GM12872 (cell line): ENCODE measurements at regions not wholly inside any gene's neighbourhood (a gene's known extent, or its start where the extent isn't known, plus 50 kb on each side); places are given as distances from the start of the nearest gene placed in this dataset.

Experiments used
- TF ChIP-seq, protein P1 (sequence below): IDR thresholded peaks from 3 replicates; pipeline ENCODE4 v1.5.1; 2011; ENCODE audit warnings: low read depth, mild to moderate bottlenecking, low read length, moderate library complexity; ENCODE audit not compliant: insufficient read depth

DNA sequence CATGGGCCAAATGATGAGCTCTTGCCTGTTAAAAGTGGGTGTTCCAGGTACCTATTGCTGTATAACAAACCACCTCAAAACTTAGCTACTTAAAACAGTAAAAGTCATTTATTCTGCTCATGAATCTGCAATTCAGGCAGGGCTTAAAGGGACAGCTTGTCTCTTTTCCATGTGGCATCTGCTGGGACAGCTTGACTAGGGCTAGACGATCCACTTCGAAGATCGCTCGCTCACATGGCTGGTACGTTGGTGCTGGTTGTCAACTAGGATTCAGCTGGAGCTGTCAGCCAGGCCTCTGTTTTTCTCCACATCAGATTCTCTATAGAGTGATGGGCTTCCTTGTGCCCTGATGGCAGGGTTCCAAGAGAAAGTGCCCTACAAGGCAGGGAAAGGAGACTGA lies 581.3 kb downstream of the NTRK3 start:
- TF ChIP-seq, protein P1, sequence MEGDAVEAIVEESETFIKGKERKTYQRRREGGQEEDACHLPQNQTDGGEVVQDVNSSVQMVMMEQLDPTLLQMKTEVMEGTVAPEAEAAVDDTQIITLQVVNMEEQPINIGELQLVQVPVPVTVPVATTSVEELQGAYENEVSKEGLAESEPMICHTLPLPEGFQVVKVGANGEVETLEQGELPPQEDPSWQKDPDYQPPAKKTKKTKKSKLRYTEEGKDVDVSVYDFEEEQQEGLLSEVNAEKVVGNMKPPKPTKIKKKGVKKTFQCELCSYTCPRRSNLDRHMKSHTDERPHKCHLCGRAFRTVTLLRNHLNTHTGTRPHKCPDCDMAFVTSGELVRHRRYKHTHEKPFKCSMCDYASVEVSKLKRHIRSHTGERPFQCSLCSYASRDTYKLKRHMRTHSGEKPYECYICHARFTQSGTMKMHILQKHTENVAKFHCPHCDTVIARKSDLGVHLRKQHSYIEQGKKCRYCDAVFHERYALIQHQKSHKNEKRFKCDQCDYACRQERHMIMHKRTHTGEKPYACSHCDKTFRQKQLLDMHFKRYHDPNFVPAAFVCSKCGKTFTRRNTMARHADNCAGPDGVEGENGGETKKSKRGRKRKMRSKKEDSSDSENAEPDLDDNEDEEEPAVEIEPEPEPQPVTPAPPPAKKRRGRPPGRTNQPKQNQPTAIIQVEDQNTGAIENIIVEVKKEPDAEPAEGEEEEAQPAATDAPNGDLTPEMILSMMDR = no peak

DNA sequence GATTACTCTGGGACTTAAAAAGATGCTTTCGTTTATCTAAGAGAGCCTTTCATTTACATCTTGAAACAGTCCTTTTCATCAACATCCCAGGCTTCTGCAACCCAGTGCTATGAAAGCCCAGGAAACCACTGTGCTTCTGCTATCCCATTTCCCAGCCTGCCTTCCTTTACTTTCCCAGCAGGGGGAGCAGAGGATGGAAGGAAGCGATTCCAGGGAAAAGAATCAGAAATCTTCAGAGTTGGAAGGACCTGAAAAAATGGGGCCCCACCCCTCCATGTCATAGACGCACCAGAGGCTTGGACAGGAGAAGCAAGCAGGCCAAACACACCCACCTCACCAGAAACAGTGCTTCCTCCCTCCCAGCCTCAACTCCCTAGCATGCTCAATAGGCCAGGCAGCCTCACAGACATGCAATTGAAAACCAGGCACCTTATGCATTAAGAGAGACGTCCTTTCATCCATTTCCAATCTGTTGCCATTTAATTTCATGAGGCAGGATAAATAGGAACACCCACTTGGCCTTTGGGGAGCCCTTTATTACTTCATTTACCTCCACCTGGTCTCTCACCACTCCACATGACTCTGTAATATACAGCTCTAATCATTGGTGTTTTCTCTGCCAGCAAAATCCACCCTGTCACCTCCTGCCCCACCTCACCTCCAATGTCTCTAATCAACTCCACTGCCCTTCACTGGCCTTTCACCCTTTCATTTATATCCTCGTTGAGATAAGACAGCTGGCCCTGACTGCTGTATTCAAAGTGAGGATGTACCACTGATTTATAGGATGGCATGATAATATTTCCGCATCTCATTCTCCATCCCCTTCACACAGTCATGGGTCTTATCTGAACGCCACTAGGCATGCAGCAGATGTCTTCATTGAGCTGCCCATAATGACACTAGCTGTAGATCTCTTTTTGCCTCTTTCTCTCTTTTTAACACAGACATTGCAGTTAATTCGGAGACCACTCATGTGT lies 583.9 kb downstream of the NTRK3 start:
- TF ChIP-seq, protein P1 = no peak

DNA sequence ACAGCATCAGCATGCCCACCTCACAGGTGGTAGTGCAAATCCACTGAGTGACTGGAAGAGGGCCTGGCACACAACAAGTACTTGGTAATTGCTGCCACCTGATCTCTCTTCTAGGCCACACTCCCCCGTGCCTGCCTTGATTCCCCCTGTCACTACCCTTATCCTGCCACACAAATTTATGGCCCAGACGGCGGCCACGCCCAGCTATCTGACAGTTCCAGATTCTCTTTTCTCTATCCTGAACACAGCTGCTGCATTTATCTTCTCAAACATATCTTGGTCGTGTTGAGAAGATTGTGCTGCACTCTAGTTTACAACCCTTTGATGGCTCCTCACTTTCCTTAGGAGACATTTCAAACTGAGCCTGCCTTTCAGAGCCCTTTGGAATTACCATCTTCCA lies 585.2 kb downstream of the NTRK3 start:
- TF ChIP-seq, protein P1 = no peak

DNA sequence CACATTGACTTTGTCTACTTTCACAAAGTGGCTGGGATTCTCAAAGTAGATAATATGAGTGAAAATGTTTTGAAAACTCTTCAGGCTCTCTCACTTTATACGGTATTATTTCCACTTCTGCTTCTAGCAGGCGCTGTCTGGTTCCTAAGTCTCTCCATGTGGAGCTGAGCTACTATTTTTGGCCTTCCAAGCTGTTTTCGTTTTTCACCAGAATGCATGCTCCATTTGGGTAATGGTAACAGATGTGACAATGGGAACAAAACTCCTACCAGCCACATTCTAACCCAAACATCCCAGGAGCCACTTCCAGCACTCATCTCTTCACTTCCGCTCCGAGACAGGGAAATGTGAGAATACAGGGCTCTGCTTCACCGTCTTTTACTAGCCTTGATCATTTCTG lies 586.7 kb downstream of the NTRK3 start:
- TF ChIP-seq, protein P1 = no peak

DNA sequence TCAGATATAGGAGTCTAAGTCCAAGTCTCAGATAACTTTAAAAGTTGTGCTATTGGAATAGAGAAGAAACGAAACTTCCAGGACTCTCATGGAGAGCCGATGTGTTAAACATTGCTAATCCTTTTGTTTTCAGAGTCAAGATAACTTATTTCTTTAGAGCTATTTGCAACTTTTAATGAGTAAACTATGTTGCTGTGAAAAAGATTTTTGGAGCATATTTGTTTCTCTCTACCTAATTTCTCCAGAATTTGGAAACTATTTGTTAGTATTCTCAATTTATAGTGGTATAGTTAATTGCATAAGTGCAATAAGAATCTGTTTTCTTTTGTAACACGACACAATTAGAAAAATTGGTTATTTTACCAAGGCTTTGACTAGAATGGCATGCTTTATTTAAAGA lies 588.9 kb downstream of the NTRK3 start:
- TF ChIP-seq, protein P1 = no peak

DNA sequence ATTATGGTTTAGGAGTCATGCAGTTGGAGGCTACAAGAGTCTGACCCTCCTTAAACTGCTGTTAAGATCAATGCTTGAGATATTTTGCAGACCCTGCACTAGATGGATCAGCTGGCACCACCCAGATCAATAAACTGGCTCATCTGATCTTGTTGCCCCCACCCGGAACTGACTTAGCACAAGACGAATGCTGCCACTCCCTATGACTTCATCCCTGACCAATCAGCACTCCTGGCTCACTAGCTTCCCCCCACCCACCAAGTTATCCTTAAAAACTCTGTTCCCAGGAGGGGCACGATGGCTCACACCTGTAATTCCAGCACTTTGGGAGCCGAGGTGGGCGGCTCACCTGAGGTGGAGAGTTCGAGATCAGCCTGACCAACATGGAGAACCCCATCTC lies 594.0 kb downstream of the NTRK3 start:
- TF ChIP-seq, protein P1 = no peak

DNA sequence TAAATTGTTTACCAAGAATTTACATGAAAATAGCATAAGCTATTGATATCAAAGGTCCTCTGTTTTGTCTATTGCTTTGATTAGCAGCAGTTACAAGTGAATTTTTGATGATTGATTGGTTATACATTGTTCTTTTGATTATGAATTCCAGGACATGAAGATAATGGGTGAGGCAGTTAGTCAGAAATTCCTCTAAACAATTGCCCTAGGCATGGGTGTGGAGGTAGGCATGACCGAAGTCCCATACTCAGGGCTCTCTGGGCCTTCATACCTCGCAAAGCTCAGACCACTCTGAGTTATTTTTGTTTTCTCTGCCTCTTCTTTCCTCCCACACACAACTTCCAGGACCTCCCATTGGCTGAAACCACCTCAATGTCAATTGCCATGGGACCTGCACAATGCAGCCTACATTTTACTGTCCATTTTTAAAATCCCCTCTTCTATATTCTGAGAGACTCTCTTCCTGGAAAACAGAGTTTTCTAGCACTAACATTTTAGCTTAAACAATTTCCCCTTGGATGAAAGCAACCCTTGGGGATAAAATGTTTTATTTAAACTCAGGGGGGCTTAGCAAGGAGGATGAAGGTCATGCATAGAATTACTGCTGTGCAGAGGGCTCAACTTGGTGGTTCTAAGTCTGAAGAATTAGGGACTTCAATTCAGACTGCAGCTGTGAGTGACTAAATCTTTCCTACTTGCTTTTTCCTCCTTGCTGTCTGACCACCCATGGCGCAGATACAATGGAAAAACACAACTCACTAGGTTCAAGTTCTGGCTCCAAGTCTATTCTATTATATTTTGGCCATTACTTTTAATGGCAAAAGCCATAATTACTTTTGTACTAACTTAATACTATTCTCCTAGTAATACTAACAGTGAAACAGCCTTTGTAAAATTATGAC lies 594.8 kb downstream of the NTRK3 start:
- TF ChIP-seq, protein P1 = no peak
